ENCODE measurements at regions not wholly inside any gene's neighbourhood (a gene's known extent, or its start where the extent isn't known, plus 50 kb on each side); places are given as distances from the start of the nearest gene placed in this dataset.

DNA sequence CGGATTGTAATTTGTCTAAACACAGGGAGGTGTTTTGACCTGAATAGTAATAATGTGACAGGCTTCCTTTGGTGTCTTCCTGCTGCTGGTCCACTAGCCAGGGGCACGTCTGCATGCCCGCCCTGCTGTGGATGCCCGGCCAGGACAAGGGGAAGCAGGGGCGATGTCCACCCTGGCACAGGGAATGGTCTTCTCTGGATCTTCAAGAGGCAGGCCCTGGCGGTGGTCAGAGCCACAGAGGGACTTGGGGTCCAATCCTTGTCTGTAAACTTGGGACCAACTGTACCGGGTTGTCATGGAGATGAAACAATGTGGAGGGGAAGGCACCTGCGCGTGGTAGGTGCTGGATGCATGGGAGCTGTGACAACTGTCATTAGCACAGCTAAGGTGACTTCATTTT lies 134.1 kb downstream of the RPLP1 start:
- 91 to 92% methylated on average over 6 to 9 of the region's 9 CpGs for WGBS, 2 donors
- H3K27me3 ChIP-seq: no peaks in the 10 kb centered on the region
- TF ChIP-seq, protein P1, sequence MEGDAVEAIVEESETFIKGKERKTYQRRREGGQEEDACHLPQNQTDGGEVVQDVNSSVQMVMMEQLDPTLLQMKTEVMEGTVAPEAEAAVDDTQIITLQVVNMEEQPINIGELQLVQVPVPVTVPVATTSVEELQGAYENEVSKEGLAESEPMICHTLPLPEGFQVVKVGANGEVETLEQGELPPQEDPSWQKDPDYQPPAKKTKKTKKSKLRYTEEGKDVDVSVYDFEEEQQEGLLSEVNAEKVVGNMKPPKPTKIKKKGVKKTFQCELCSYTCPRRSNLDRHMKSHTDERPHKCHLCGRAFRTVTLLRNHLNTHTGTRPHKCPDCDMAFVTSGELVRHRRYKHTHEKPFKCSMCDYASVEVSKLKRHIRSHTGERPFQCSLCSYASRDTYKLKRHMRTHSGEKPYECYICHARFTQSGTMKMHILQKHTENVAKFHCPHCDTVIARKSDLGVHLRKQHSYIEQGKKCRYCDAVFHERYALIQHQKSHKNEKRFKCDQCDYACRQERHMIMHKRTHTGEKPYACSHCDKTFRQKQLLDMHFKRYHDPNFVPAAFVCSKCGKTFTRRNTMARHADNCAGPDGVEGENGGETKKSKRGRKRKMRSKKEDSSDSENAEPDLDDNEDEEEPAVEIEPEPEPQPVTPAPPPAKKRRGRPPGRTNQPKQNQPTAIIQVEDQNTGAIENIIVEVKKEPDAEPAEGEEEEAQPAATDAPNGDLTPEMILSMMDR (IDR thresholded peaks at IDR 0.05): no peak
- no peak for TF ChIP-seq POLR2A (IDR thresholded peaks at IDR 0.05)
- no peak overlapping the region for H3K4me3 ChIP-seq (replicated peaks in 1 of 3)
- no peaks in the 10 kb centered on the region for H3K9me3 ChIP-seq
- intact Hi-C loops (cut with DNase I): no loop called here
- H3K4me1 ChIP-seq: peaks cover 5 to 16% of the 10 kb centered on the region in 2 donors
- H3K27ac ChIP-seq: no peak overlapping the region
- DNase-seq: no peak
- H3K36me3 ChIP-seq: no peaks in the 10 kb centered on the region

DNA sequence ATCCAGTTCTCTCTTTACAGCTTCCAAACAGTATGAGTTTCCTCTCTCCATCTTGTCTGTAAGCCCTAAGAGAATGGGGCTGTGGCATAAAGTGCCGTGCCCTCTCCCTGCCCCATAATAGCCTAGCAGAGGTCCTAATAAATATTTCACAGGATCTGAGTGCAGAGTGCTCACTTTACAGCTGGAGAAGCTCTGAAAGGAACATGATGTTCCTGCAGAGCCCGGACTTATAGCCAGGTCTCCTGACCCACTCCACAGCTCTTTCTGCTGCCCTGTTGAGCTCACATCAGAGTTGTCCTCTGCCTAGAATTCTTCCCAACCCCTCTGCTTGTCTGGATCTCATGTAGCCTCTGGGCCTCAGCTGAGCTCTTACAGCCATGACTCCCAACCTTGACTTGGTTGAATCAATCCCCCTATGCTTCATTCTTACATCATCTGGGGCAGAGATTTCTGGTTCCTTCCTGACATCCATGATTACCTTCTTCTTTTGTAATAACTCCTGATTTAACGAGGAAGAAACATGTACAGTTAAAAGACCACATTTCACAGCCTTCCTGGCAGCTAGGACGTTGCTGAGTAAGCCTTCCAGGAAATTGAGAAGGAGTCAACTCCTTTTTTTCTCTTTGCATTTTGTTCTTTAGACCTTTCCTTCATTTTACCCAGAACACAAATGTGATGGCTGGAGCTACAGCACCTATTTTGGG lies 135.3 kb downstream of the RPLP1 start:
- intact Hi-C loops (cut with DNase I): no loop called here
- TF ChIP-seq POLR2A (IDR thresholded peaks at IDR 0.05): no peak
- TF ChIP-seq, protein P1 (IDR thresholded peaks at IDR 0.05): no peak

DNA sequence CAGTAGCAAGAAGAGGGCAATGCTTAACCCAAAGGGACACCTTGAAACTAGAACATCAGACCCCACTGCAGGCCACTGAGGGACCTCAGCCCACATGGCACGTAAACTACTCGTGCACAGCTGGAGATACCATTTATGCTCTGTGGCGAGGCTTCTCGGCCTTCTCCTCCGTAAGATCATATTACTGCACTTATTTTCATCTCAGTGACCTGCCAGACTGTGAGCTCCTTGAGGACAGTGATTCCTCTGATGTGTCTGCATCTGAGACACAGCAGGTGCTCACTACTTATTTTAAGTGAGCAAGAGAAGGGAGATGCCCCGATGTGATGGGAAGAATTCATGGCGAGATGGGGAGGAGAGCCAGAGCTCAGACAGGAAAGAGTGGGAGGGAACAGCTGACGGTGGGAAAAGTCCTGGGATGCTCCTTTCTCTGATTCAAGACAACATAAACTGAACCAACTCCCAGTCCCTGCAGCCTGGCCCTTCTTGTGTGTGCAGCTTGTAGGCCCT lies 137.6 kb downstream of the RPLP1 start:
- Histone ChIP-seq H3K27me3 (no peaks in the 10 kb centered on the region), H3K4me1 (peaks cover 19 to 30% of the 10 kb centered on the region in 2 donors), H3K27ac (no peak overlapping the region), H3K36me3 (no peaks in the 10 kb centered on the region), H3K9me3 (no peaks in the 10 kb centered on the region), H3K4me3 (replicated peaks in 1 of 3) (no peak overlapping the region)
- TF ChIP-seq POLR2A (IDR thresholded peaks at IDR 0.05): no peak
- TF ChIP-seq, protein P1 (IDR thresholded peaks at IDR 0.05): no peak
- no peak for DNase-seq
- 88 to 92% methylated on average over 8 of the region's 8 CpGs for WGBS, 2 donors
- intact Hi-C loops (cut with DNase I): loop anchor here (10.0 kb wide), 1 partner anchor 515 kb away; no protein-coding TSS in a partner anchor

More for the DNA sequence above, 135.3 kb downstream of the RPLP1 start:
- no peak for DNase-seq
- H3K4me3 ChIP-seq (replicated peaks in 1 of 3): no peak overlapping the region
- no peaks in the 10 kb centered on the region for H3K36me3 ChIP-seq
- no peak overlapping the region for H3K27ac ChIP-seq
- no peaks in the 10 kb centered on the region for H3K9me3 ChIP-seq
- H3K4me1 ChIP-seq: peaks cover 5 to 16% of the 10 kb centered on the region in 2 donors
- WGBS, 2 donors: 84 to 85% methylated on average over 4 of the region's 4 CpGs
- H3K27me3 ChIP-seq: no peaks in the 10 kb centered on the region

DNA sequence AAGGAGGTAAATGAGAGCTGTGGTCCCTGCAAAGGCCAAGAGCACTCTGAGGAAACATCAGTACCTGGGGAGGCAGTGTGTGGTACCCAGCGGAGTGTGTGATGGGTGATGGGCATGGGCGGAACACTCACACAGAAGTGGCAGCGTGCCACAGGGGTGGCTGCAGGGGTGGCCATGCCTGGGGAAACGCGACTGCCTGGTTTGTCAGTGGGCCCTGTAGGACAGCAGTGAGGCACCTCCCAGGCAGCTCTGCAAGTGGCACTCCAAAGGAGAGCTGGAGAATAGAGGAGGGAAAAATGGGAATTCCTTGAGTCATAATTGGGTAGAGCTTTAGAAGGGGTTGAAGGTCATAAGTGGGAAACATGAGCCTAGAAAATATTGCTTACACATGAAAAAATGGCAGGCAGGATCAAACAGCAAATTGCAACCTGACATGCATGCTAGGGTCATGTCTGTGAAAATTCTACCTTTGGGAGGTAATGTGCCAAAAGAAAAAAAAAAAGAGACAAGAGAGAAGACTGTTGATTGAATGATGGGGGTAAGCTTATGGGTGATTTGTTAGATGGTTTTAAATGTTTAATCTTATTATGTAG lies 138.4 kb downstream of the RPLP1 start:
- no peaks in the 10 kb centered on the region for H3K9me3 ChIP-seq
- no peak overlapping the region for H3K4me3 ChIP-seq (replicated peaks in 1 of 3)
- no peaks in the 10 kb centered on the region for H3K36me3 ChIP-seq
- DNase-seq: peak; percentile 82 to 83
- intact Hi-C loops (cut with DNase I): loop anchor here (10.0 kb wide), 1 partner anchor 514 kb away; no protein-coding TSS in a partner anchor
- H3K27me3 ChIP-seq: no peaks in the 10 kb centered on the region
- 28 to 29% methylated on average over 5 of the region's 5 CpGs for WGBS, 2 donors
- peaks cover 27 to 30% of the 10 kb centered on the region in 2 donors for H3K4me1 ChIP-seq
- no peak overlapping the region for H3K27ac ChIP-seq
- TF ChIP-seq, protein P1 (IDR thresholded peaks at IDR 0.05): no peak
- no peak for TF ChIP-seq POLR2A (IDR thresholded peaks at IDR 0.05)

Measured in thyroid gland (tissue), 4 donors.